ENCODE measurements at regions not wholly inside any gene's neighbourhood (a gene's known extent, or its start where the extent isn't known, plus 50 kb on each side); places are given as distances from the start of the nearest gene placed in this dataset.
A peak's percentile ranks its signal among the peaks of the same experiment; 100 is the strongest.

- no peak for DNase-seq
- no peak for TF ChIP-seq CTCF (IDR thresholded peaks at IDR 0.05; ENCODE audit: borderline replicate concordance, extremely low read depth, insufficient read depth)
- H3K4me1 ChIP-seq (ENCODE audit: control insufficient read depth in 2 of 3, insufficient read depth in 2 of 3, low read depth in 1 of 3, low read length in 3 of 3): peaks cover 0 to 35% (median 16%) of the 10 kb centered on the region in 3 donors
- no peaks in the 10 kb centered on the region for H3K27me3 ChIP-seq (ENCODE audit: control insufficient read depth, insufficient read depth, low read length)
- no peak overlapping the region for H3K27ac ChIP-seq (ENCODE audit: low read depth in 2 of 2, low read length in 2 of 2)
- no peak overlapping the region for H3K9ac ChIP-seq (ENCODE audit: low read length in 3 of 3)
- H3K4me3 ChIP-seq (ENCODE audit: low read length in 3 of 3): no peak overlapping the region
- no peak for FAIRE-seq
- no peaks in the 10 kb centered on the region for H3K36me3 ChIP-seq (ENCODE audit: control insufficient read depth in 2 of 3, insufficient read depth in 3 of 3, low read length in 3 of 3)
- intact Hi-C loops (cut with DNase I): no loop called here
- H3K9me3 ChIP-seq (ENCODE audit: control insufficient read depth in 2 of 3, insufficient read depth in 1 of 3, low read length in 3 of 3): no peaks in the 10 kb centered on the region
Observed at GRCh38 chr13:26964278-26965250, 204.0 kb upstream of the GPR12 start.

DNA sequence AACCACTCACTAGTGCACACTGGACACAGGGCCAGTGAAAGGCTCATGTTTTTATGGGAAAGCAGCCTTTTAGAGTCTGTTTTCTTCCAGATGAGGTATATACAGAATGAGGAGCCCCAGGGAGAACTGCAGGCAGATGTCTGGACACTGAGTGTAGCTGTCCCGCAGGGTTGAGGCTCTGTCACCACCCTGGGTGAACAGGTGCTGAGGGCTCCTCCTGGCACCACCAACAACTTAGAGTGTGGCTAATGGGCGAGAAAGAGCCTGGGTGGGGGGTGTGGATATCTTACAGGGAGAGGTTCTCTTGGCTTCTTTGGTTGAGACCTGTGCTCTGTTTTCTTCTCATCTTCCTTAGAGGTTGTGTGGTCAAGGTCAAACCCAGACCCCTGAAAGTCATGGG, 202.1 kb upstream of the GPR12 start:
- TF ChIP-seq CTCF (IDR thresholded peaks at IDR 0.05; ENCODE audit: borderline replicate concordance, extremely low read depth, insufficient read depth): no peak
- DNase-seq (no peak), FAIRE-seq (no peak)
- peak overlapping the region; percentile 15 to 23 for H3K27ac ChIP-seq (ENCODE audit: low read depth in 2 of 2, low read length in 2 of 2)
- no peaks in the 10 kb centered on the region for H3K27me3 ChIP-seq (ENCODE audit: control insufficient read depth, insufficient read depth, low read length)
- no peaks in the 10 kb centered on the region for H3K9me3 ChIP-seq (ENCODE audit: control insufficient read depth in 2 of 3, insufficient read depth in 1 of 3, low read length in 3 of 3)
- no peaks in the 10 kb centered on the region for H3K36me3 ChIP-seq (ENCODE audit: control insufficient read depth in 2 of 3, insufficient read depth in 3 of 3, low read length in 3 of 3)
- no peak overlapping the region for H3K9ac ChIP-seq (ENCODE audit: low read length in 3 of 3)
- peaks cover 0 to 19% (median 3%) of the 10 kb centered on the region in 3 donors for H3K4me1 ChIP-seq (ENCODE audit: control insufficient read depth in 2 of 3, insufficient read depth in 2 of 3, low read depth in 1 of 3, low read length in 3 of 3)
- intact Hi-C loops (cut with DNase I): no loop called here
- no peak overlapping the region for H3K4me3 ChIP-seq (ENCODE audit: low read length in 3 of 3)

DNA sequence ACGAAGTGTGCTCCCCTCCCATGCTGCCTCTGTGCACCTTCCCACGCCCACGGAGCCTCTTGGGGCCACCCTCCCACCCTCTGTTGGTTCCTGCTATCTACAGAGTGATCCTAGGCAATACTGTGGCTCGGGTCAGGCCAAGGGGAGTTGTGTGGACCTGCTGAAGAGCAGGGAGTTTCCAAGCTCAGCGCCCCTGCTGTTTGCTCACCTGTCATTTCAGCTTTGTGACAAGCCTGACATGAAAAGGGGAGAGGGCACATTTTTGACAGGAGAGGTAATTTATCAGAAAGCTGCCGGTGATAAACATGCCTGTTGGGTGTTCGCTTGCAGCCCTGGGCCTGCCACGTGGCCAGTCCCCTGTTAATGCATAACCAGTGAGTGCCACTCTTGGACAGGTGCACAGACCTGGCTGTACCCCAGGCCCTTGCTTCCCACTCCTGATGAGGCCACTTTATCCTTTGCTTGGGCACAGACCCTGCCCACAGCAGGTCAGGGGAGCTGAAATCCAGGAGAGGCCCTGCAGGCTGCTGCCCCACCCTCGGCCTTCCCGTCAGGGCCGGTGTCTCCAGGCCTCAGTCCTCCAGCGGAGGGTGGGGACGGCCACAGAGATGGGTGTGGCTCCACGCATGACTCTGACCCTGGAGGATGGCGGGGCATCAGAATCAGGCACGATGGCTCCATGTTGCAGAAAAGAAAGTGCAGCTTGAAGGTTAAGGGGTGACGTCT, 201.5 kb upstream of the GPR12 start:
- no peak for TF ChIP-seq CTCF (IDR thresholded peaks at IDR 0.05; ENCODE audit: borderline replicate concordance, extremely low read depth, insufficient read depth)
- H3K9ac ChIP-seq (ENCODE audit: low read length in 3 of 3): no peak overlapping the region
- no peak for FAIRE-seq
- H3K4me3 ChIP-seq (ENCODE audit: low read length in 3 of 3): no peak overlapping the region
- H3K9me3 ChIP-seq (ENCODE audit: control insufficient read depth in 2 of 3, insufficient read depth in 1 of 3, low read length in 3 of 3): no peaks in the 10 kb centered on the region
- no peaks in the 10 kb centered on the region for H3K27me3 ChIP-seq (ENCODE audit: control insufficient read depth, insufficient read depth, low read length)
- intact Hi-C loops (cut with DNase I): no loop called here
- H3K4me1 ChIP-seq (ENCODE audit: control insufficient read depth in 2 of 3, insufficient read depth in 2 of 3, low read depth in 1 of 3, low read length in 3 of 3): peaks cover 0 to 18% (median 0%) of the 10 kb centered on the region in 3 donors
- H3K27ac ChIP-seq (ENCODE audit: low read depth in 2 of 2, low read length in 2 of 2): peak overlapping the region; percentile 23 to 34
- peak in 3 of 5 donors; percentile 23 to 54 (median 48) for DNase-seq
- no peaks in the 10 kb centered on the region for H3K36me3 ChIP-seq (ENCODE audit: control insufficient read depth in 2 of 3, insufficient read depth in 3 of 3, low read length in 3 of 3)

Measured in kidney (tissue), 13 donors.